ENCODE measurements at regions not wholly inside any gene's neighbourhood (a gene's known extent, or its start where the extent isn't known, plus 50 kb on each side); places are given as distances from the start of the nearest gene placed in this dataset.

DNA sequence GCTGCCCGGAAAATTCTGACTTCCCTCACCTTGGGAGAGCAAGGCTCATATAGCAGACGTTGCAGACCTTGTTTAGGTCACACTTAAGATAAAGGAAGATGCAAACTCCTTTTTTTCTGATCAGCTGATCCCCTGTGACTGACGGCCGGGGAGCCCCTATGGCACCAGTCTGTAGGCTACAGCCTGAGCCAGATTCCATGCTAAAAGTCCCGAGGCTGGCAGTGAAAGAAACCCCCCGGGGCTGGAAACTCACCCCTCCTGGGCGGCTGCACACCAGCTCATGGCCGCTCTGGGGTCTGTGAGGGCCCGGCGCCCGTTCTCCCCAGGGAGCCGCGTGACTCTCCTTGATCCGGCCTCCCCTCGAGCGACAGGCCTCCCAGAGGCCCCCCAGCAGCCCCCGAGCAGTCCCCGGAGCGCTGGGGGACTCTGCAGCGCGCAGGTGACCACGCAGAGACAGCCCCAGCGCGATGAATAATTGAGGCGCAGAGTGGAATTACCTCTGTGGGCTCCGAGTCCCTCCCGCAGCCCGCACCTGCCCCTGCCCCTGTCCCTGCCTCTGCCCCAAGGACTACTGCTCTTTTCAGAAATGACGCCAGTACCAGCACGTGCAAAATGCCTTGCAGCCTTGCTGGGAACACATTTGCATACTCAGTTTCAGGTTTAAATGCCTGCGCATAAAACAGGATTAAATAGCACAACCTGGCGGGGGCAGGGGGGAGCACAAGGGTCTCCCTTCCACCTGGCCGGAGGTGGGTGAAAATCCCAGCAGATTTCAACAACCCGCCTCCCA, 62.6 kb upstream of the CLDN14 start:
- no peak for TF ChIP-seq ZNF311 (tag by site-specific recombination; IDR thresholded peaks at IDR 0.05; ENCODE audit: borderline replicate concordance)
- no peak for TF ChIP-seq ZNF513 (tag by site-specific recombination; IDR thresholded peaks at IDR 0.05)
- TF ChIP-seq CTCF (tag by site-specific recombination; IDR thresholded peaks at IDR 0.05) = no peak
- TF ChIP-seq KLF7 (tag by site-specific recombination; IDR thresholded peaks at IDR 0.05; ENCODE audit: borderline replicate concordance) = no peak
- TF ChIP-seq EGR2 (tag by site-specific recombination; IDR thresholded peaks at IDR 0.05; ENCODE audit: low read depth) = no peak
- TF ChIP-seq ZSCAN30 (tag by site-specific recombination; IDR thresholded peaks at IDR 0.05) = no peak
- TF ChIP-seq YY1 (tag by site-specific recombination; IDR thresholded peaks at IDR 0.05) = no peak

All from HEK293 (cell line).